ENCODE measurements at regions not wholly inside any gene's neighbourhood (a gene's known extent, or its start where the extent isn't known, plus 50 kb on each side); places are given as distances from the start of the nearest gene placed in this dataset.

DNA sequence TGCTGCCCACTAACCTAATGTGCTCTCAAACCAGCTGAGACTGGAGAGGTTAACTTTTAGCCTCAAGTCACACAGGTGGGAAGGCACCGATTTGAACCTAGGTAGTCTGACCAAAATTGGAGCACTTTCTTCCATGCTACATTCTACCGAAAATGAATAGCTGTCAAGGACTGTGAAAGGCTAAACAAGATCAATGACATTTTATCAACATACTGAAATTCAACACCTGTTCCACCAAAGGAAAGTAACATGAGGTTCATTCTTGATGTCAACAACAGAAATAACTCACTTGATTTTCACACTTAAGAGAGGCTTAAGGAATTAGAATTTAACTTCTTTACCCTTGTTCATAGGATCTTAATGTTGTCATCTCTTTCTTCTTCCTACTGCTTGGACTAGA is 284.4 kb upstream of the MON1B start:
- no peak for DNase-seq (ENCODE audit: low spot score)

DNA sequence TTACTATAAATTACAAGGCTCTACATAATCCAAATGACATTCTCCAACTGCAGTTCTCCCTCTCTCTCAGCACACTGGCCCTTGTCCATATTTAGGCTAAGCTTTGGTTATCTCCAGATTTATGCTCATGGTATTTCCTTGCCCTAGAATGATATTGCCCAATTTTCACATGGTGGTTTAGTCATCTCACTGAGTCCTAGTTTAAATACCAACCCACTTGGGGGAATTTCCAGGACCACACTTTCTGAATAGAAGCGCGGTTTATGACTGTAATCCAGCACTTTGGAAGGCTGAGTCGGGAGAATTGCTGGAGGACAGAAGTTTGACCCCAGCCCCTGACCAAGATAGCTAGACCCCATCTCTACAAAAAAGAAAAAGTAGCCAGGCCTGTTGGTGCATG is 280.1 kb upstream of the MON1B start:
- DNase-seq (ENCODE audit: low spot score), result no peak

DNA sequence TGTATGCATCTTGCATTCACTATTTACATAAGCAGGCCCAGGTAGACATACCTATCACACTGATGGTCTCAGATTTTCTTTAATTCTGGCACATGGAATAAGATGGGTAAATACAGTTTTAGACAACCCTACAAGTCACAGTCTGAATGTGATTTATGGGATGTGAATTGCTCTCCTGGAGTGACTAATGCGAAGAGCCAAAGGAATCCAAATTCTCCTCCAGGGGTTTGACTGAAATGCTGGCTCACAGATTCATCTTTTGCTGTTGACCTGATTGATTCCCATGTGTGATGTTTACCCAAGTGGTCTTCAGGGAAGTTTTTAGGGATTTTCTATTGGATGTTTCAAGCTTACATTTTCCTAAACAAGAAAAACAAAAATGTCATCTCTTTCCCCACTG is 277.9 kb upstream of the MON1B start:
- no peak for DNase-seq (ENCODE audit: low spot score)

DNA sequence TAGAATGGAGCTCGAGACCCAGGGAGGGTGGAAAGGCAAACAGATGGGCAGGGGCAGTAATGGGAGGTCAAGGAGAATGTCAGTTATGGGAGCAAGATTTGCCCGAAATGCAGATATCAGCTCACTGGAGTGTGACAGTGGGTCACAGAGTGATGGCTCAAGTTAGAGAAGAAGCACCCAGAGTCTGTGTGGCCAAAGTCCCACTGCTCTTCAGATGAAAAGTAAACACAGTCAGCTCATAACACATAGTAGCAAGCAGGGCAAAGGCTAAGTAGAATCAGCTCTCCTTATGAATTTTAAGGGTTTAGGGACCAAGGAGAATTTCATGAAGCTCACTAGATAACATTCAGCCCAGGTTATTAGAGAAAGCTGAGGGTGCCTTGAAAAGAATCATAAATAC is 264.9 kb upstream of the MON1B start:
- DNase-seq (ENCODE audit: low spot score), result no peak

DNA sequence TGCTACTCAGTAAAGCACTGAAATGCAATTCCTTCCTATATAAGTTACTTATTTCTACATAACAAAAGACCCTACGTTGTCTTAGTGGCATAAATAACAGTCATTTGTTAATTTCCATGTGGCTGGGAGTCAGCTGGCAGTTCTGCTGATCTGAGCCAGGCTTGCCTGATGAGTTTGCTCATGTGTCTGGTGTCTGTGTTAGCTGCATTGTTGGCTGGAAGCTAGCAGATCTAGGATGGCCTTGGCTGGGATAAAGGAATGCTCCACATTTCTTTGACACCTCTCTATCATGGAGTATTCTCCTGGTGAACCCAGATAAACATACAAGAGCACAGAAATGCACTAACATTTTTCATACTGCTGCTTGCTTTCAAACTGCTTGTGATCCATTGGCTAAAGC is 264.4 kb upstream of the MON1B start:
- no peak for DNase-seq (ENCODE audit: low spot score)

DNA sequence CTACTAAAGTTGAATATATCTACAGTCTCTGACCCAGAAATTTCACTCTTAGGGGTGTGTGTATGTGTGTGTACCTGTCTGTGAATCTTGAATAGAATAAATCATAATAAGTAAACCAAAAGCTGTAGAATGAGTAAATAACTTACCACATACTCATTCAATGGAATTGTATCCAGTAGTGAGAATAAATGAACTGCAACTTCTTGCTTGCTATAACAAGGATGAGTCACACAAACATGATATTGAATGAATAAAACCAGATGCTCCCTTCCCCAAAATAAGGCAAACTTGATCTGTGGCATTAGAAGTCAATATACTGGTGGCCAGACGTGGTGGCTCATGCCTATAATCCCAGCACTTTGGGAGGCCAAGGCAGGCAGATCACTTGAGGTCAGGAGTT is 259.8 kb upstream of the MON1B start:
- DNase-seq (ENCODE audit: low spot score), result no peak

DNA sequence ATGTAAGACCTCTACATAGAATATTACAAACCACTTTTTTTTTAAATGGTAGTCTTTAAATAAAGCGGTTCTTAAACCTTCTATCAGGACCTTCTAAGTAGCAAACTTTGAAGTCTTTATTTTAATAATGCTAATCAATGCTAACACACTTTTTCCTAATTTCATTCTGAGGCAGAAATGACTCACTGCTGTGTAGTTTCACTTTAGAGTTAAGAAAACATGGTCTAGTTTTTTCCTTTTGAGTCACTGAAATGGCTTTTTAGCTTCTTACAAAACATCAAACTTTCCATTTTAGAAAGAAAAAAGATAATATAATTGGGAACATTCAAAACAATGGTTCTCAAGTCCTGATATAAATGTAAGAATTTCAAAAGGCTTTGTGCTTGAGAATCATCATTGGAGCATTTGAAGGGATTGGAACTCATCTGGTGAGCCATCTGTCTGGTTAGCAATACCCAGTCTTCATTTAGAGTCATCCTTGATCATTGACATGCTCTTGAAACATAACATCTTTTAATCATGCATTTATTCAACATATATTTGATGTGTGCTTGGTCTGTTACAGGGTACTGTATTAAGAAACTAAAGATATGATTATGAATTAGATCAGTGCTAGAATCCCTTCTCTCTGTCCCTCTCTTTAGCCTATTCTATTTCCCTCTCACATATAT is 258.3 kb upstream of the MON1B start:
- DNase-seq (ENCODE audit: low spot score), result no peak

DNA sequence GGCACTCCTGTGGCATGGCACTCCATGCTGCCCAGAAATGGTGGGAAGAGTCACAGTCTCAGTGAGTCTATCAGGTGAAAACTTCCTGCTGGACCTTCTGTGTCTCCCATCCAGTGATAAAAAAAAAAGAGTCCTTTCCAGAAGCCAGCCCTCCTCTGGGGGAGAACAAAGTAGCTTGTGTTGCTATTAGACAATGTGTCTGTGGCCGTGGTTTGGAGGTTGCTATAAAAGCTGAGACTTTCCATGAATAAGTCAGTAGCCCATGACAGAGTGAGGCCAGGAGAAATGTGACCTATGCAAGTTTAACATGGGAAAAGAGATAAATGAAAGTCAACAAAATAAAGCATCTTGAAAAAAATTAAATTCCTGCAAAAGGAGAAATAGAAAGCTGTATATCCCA is 250.7 kb upstream of the MON1B start:
- DNase-seq (ENCODE audit: low spot score), result no peak

DNA sequence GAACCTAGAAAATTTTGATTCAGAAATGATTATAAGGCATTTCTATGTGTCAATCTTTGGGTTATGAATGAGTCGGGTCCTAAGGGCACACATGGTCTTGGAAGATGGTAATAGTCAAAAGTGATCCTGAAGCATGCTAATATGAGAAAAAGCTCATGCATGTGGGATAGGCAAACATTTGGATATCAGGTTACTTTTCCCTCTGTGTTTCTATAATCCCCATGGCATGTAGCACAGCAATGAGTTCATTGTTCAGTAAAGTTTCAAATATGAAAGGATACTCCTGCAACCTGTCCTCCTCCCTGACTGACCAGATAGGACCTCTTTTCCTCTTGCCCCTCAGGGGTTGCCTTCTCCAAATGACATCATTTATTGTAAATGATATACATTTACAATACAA is 249.9 kb upstream of the MON1B start:
- DNase-seq (ENCODE audit: low spot score), result no peak

DNA sequence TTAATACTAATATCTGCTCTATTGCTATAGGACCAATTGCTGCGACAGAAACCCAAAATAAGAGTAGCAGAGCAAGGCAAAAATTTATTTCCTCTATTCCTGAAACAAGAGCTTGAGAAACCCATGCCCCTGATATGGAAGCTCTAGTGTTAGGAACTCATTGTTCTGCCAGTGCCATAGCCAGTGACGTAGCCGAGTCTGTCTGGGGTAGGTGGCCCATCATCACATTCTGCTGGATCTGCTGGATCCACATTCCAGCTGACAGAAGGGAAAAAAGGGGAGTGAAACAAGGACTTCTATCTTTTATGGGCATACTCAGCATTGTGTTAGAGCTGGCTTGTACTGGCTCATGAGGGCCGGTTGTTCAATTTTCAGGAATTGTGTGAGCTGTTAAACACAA is 248.9 kb upstream of the MON1B start:
- no peak for DNase-seq (ENCODE audit: low spot score)

DNA sequence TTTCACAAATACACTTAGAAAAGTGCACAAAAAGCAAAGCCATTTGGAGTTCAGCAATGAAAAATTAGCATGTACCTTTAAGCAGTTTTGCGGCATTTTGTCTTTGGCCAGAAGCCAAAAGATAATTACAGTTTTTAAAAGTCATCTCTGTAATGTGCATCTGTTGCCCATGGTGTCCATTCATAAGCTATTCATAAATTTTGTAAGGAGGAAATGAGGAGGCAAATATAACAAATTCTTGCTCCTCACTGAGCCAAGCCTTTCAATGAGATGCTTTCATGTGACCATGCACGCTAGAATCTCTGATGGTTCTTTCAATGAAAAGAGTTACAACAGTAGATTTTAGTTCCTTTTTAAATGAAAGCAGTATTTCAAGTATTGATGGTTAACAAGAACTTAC is 247.1 kb upstream of the MON1B start:
- DNase-seq (ENCODE audit: low spot score), result no peak

DNA sequence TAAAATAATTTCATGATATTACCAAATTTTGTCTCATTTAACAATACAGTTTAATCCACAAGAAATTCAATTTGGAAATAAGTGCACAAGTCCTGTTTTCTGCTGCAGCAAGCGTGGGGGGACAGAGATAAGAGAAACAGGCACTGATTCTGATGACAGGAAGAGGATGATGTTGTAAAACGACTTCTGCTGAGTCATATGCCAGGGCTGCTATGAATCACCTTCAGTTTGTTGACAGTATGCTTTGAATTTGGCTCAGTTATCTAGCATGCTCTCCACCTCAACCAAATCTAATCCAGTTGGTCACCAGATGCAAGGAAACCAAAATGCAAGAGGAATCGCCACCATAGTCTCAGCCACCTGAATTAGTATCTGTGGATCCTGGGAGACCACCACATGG is 244.1 kb upstream of the MON1B start:
- no peak for DNase-seq (ENCODE audit: low spot score)

DNA sequence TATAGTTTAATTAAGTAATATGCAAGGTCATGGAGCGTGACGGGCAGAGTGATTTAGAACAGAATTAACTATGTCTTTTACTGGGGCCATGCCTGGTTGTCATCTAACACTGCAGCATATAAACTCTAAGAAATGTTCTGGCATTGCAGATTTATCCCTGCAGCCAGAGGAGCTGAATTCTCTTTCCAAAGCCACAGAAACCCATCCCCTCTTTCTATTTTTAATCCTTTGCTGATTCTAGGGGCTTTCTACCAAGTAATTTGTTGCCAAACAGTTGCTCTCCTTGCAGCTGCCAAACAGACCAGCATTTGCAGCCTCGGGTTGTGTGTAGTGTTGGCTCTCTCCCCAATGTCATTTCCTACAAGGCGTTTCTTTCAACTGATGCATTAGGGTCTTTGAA is 243.2 kb upstream of the MON1B start:
- peak; percentile 14 for DNase-seq (ENCODE audit: low spot score)

DNA sequence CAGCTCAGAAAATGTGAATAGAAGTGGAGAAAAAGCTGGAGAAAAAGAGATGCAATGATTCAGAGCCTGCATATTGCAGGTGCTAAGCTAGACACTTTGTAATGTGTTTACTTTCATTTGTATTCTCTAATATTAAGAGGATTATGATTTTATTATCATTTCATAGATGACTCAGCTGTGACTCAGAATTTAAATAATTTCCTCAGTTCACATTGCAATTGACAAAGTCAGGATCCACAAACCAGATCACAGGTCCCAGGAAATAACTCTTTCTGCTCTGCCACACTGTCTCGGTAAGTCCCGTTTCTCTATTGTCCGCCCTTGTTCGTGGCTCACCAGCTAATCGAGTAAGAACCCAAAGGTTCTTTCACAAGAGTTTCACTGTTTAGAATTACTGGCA is 235.4 kb upstream of the MON1B start:
- no peak for DNase-seq (ENCODE audit: low spot score)

DNA sequence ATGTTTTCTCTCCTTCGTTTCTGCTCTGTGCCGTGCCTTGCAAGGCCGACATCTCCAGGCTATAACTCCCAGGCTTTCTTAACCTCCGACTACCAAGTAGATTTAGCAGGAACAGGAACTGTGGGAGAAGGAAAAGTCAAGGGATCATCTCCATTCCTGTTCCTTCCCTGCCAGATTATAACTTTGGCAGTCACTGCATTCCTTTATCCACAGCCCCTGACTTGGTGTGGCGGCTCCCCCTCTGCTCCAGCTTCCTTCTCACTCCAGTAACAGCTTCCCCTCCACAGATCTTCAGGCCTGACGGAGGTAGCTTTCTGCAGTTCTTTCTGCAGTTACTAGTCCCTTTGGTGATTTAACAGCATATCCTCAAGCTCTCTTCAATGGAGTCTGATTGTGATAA is 234.6 kb upstream of the MON1B start:
- DNase-seq (ENCODE audit: low spot score), result no peak

DNA sequence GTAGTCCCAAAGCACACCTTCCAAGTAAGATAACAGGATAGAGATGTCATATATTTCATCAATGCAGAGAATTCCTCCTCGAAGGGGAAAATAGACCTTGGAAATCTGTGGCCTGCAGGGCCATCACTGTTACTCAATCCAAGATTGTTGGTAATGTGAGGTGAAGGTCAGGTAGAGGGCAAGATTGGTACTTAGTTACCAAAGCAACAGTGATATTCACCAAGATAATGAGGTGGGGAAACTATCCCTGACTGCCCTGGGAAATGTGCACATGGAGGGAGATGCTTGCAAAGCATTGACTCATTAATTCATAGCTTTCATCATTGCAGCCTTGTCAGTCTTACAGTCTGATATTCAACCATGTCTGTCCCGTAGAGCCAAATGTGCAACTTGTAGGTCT is 234.1 kb upstream of the MON1B start:
- no peak for DNase-seq (ENCODE audit: low spot score)

DNA sequence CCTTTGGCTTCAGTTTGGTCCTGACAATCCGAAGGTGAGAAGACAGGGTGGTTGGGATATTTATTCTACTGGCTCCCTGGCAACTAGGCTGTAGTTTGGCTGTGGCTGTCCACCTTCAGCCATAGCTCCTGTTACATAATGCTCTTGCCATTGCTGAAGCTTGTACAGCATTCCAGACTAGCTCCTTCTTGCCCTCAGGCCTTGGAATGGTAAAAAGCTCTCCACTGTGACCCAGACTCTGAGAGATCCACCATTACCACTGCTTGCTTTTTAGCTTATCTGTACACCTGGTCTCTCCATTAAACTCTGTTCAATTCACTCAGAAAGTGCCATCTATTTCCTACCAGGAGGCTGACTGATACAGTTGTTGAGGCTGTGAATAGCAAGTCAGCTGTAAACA is 231.8 kb upstream of the MON1B start:
- DNase-seq (ENCODE audit: low spot score), result no peak

DNA sequence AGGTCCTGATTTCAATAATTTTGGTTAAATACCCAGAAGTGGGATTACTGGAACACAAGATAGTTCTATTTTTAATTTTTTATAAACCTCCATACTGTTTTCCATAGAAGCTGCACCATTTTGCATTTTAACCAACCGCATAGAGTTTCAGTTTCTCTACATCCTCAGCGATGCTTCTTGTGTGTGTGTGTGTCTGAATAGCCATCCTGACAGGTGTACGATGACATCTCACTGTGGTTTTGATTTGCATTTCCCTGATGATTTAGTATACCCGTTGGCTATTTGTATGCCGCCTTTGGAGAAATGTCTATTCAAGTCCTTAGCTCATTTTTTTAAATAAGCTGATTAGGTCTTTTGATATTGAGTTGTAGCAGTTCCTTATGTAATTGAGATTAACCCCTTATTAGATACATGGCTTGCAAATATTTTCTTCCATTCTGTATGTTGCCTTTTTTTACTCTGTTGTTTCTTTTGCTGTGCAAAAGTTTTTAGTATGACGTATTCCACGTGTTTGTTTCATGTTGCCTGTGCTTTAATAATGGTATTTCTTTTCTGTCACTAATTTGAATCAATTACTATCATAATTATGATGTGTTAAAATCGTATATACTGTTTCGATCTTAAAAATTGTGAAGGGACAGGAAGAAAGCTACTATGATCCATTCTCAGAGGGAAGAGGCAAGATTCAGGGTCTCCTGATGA is 227.2 kb upstream of the MON1B start:
- no peak for DNase-seq (ENCODE audit: low spot score)

DNA sequence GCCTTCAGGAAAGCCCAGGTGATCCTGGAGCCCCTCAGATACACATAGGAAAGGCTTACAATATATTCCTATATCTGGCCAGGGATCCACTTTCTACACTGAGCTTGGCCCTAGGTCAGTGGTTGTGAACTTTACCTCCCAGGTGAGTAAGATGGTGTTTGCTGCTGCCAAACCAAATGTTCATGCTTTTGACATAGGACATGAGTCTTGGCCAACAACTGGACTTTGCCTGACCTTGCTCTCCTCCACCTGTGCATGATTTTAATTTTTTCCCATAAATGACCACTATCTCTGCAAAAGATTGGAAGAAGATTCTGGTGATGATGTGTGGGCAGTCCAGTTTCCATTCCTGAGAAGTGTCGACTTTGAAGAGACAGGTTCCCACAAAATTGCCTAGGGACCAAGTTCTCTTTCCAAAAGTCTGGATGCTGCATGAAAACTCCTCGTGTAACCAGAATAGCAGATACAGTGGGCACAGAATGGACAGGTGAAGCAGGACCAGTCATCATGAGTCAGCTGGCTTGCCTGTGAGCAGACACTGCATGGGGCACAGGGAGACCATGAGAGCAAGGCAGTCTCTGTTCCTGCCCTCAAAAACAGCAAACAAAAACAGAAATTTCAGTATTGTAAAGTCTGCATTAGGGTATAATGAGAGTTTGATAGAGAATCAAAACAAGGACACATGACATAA is 226.4 kb upstream of the MON1B start:
- no peak for DNase-seq (ENCODE audit: low spot score)

DNA sequence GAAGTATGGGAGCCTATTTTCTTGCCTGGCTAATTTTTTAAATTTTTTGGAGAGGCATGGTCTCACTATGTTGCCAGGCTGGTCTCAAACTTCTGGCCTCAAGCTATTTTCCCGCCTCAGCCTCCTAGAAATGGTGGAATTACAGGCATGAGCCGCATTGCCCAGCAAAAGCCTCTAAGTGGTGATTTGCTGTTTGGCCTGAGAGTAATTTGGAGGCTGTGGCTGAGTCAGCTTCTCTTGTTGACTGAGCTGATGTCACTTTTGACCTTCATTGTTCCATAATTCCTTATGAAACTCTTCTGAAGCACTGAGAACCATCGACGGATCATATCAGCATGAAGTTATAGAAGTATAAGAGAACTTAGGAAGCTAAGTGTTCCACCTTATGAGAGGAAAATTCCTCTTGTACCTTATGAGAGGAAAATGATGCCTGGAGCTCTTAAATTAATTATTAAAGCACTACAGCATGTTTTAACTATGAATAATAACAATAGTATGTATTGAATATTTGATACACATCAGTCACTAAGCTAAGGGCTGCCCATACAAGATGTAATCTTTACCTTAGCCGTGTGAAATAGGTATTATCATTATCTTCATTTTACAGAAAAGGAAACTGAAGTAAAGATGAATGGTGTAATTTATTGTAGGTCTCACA is 220.8 kb upstream of the MON1B start:
- no peak for DNase-seq (ENCODE audit: low spot score)

DNA sequence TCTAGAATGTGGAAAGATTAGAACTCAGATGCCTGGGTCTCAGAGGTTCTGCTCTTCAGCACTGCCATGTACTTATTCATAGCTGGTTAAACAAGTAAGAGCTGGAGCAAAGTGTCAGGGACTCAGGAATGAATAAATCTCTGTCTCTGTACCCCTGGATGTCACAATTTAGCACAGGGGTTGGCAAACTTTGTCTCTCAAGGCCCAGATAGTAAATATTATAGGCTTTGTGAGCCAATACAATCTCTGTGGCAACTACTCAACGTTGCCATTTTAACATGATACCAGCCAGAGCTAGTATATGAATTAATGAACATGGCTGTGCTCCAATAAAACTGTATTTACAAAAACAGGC is 220.3 kb upstream of the MON1B start:
- DNase-seq (ENCODE audit: low spot score), result no peak

DNA sequence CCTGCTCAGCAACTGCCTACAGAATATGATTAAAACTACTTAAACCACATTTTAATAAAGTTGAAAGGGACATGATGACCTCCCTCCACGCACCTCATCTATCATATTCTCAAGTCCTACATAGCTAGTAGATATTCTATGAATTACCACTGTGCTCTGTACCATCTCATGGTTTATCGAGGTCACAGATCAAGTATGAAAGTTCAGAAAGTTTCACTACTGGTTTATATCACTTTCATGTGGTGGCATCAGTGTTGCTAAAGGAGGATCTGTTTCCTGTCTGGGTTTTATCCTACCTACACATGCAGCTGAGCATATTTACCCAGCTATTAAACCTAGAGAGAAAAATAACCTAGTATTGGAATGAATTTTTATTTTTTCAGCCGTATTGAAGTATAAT is 214.9 kb upstream of the MON1B start:
- DNase-seq (ENCODE audit: low spot score), result no peak

DNA sequence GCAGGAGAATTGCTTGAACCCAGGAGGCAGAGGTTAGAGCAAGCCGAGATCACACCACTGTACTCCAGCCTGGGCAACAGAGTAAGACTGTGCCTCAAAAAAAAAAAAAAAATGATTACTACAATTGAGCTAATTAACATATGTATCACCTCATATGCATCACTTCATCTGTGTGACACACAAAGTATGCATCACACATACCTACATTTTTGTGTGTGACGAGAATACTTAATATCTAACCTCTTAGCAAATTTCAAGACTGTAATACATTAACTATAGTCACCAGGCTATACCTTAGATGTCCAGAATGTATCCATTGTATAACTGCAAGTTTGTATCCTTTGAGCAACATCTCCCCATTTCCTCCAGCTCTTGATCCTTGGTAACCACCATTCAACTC is 214.2 kb upstream of the MON1B start:
- DNase-seq (ENCODE audit: low spot score), result no peak

Data from pons (tissue), 1 donor.